Left renal pelvis (tissue), 4 donors: ENCODE measurements at regions not wholly inside any gene's neighbourhood (a gene's known extent, or its start where the extent isn't known, plus 50 kb on each side); places are given as distances from the start of the nearest gene placed in this dataset.
"Not testable (repeated sequence)": the region's sequence is repeated elsewhere in the genome, so short reads cannot be mapped to it uniquely, and the experiment has no call there.

Experiments
- DNase-seq, 4 donors: peaks; one replicate each; pipeline ENCODE4 v3.0.0-alpha.2; 2013; ENCODE audit warnings: low read depth in 4 of 4, low spot score in 3 of 4

DNA sequence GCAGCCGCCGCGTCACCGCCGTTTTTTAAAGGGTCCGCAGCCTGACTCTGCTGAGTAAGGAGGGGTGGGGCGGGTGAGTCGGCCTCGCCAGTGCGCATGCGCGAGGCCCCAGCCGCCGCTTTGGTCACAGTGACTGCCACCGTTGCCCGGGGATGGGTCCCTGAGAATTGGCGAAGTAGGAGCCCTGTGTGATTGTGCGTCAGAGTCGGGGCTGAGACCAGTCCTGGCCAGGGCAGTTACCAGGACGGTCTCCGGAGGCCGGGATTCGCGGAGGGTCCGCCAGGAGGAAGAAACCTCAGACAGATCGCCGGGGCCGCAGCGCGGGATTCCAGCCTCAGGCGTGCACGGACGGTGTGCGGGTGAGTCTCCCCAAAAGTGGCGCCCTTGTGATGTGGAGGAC lies 1386.9 kb upstream of the PCDH10 start:
- not testable (repeated sequence) for DNase-seq

DNA sequence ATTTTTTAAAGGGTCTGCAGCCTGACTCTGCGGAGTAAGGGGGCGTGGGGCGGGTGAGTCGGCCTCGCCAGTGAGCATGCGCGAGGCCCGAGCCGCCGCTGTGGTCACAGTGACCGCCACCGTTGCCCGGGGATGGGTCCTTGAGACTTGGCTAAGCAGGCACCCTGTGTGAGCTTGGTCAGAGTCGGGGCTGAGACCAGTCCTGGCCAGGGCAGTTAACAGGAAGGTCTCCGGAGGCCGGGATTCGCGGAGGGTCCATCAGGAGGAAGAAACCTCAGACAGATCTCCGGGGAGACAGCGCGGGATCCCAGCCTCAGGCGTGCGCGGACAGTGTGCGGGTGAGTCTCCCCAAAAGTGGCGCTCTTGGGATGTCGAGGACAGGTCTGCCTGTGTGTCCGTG lies 1384.4 kb upstream of the PCDH10 start:
- DNase-seq = no peak

DNA sequence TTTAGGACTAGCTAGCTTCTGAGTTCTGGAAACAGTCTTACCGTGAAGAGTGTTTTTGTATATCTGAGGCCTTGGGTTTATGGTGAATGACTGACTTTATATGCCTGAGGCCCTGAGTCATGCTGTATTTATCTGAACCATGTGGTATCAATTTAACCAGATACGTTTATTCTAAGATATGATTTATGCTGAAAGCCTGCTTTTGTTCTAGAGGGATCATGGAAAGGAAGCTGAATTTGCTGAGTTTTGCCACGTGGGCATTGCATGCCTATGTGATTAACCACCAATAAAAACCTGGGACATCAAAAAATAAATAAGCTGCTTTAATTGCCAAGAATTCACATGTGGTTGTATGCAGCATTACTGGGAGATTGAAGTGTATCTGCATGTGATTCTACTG lies 1374.7 kb upstream of the PCDH10 start:
- not testable (repeated sequence) for DNase-seq

DNA sequence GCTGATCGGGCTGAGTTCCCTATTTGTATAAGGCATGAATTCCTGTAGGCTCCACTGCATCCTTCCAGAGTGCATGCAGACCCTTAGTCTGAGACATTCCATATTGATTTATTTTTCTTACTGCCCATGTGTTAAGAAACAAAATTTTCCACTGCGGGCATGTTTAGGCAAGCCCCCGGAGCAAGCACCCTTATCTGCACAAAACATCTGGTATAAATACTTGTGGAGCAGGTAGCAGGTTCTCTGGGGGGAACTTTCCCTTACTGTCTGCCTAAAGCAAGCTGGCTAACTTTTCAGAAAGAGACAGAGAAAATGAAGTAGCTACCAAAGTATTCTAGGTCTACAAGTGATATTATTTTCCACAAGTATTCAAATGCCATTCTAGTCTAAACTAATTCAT lies 1338.5 kb upstream of the PCDH10 start:
- not testable (repeated sequence) for DNase-seq
